ENCODE measurements at regions not wholly inside any gene's neighbourhood (a gene's known extent, or its start where the extent isn't known, plus 50 kb on each side); places are given as distances from the start of the nearest gene placed in this dataset.

GRCh38 chr2:196239622-196240587 is 68.5 kb upstream of the STK17B start:
- Histone ChIP-seq H3K4me3 (replicated peaks in 1 of 2; ENCODE audit: low read depth in 1 of 2, low read length in 2 of 2) (no peak overlapping the region), H2AFZ (ENCODE audit: low read depth, low read length, poor library complexity, severe bottlenecking) (no peak overlapping the region), H3K36me3 (ENCODE audit: control insufficient read depth in 1 of 2, insufficient read depth in 2 of 2, low read length in 2 of 2) (no peaks in the 10 kb centered on the region), H3K27me3 (ENCODE audit: insufficient read depth, low read length) (no peaks in the 10 kb centered on the region), H4K20me1 (ENCODE audit: insufficient read depth) (no peaks in the 10 kb centered on the region), H3K9me2 (ENCODE audit: insufficient read depth) (no peaks in the 10 kb centered on the region), H3K9me3 (ENCODE audit: control insufficient read depth in 1 of 2, insufficient read depth in 1 of 2, low read depth in 1 of 2, low read length in 2 of 2) (no peaks in the 10 kb centered on the region), H3K4me1 (ENCODE audit: control insufficient read depth in 1 of 2, insufficient read depth in 2 of 2, low read length in 2 of 2) (peaks cover 3 to 12% of the 10 kb centered on the region in 2 experiments; a peak in 3 of 4 replicates), H3K9ac (ENCODE audit: low read length) (no peak overlapping the region), H3K27ac (ENCODE audit: low read depth, low read length) (no peak overlapping the region), H3K4me2 (ENCODE audit: low read length) (peak overlapping the region; percentile 30), H3K79me2 (ENCODE audit: insufficient read depth, low read length) (no peaks in the 10 kb centered on the region)
- no TSS peak for BruUV-seq (replicated peaks)
- ChIA-PET RAD21 (ENCODE audit: low non-redundant PET in 1 of 2, low total read pairs in 2 of 2, uncharacterized antibody in 2 of 2, unreplicated experiment in 2 of 2) (no interaction called here), CTCF (no interaction called here), POLR2A (interaction anchor here (0.7 kb wide), 1 partner anchor 59 kb away, joined by 3 read pairs; no protein-coding TSS in a partner anchor)
- peak; percentile 8 for DNase-seq (ENCODE audit: low read depth, low spot score)
- intact Hi-C loops (cut with micrococcal nuclease): no loop called here
- 0 out of 2 replicates have a peak, but pooled peaks have one; percentile 30 for TF ChIP-seq SP1 (IDR thresholded peaks at IDR 0.05; ENCODE audit: low read depth)
- TF ChIP-seq FOSL1 (IDR thresholded peaks at IDR 0.05; ENCODE audit: low read depth): peak; percentile 43; the same call in 1 of the 2 replicates
- 0 out of 2 replicates have a peak, but pooled peaks have one; percentile 7 for TF ChIP-seq ELF1 (IDR thresholded peaks at IDR 0.05; ENCODE audit: borderline replicate concordance, low read depth)
- TF ChIP-seq MAX (IDR thresholded peaks at IDR 0.05): no peak
- 0 out of 2 replicates have a peak, but pooled peaks have one; percentile 16 for TF ChIP-seq CBX3 (IDR thresholded peaks at IDR 0.05; ENCODE audit: low read depth)
- peak; percentile 25; the same call in 1 of the 2 replicates for ATAC-seq

- RAD21 ChIA-PET (ENCODE audit: low non-redundant PET in 1 of 2, low total read pairs in 2 of 2, uncharacterized antibody in 2 of 2, unreplicated experiment in 2 of 2): no interaction called here
- Histone ChIP-seq H3K9ac (ENCODE audit: low read length) (no peak overlapping the region), H3K4me2 (ENCODE audit: low read length) (no peak overlapping the region), H3K9me3 (ENCODE audit: control insufficient read depth in 1 of 2, insufficient read depth in 1 of 2, low read depth in 1 of 2, low read length in 2 of 2) (no peaks in the 10 kb centered on the region), H3K79me2 (ENCODE audit: insufficient read depth, low read length) (no peaks in the 10 kb centered on the region), H3K36me3 (ENCODE audit: control insufficient read depth in 1 of 2, insufficient read depth in 2 of 2, low read length in 2 of 2) (no peaks in the 10 kb centered on the region), H2AFZ (ENCODE audit: low read depth, low read length, poor library complexity, severe bottlenecking) (no peak overlapping the region), H3K9me2 (ENCODE audit: insufficient read depth) (no peaks in the 10 kb centered on the region), H3K4me1 (ENCODE audit: control insufficient read depth in 1 of 2, insufficient read depth in 2 of 2, low read length in 2 of 2) (peaks cover 3 to 11% of the 10 kb centered on the region in 2 experiments; a peak in 3 of 4 replicates), H3K27me3 (ENCODE audit: insufficient read depth, low read length) (no peaks in the 10 kb centered on the region), H3K4me3 (replicated peaks in 1 of 2; ENCODE audit: low read depth in 1 of 2, low read length in 2 of 2) (no peak overlapping the region), H4K20me1 (ENCODE audit: insufficient read depth) (no peaks in the 10 kb centered on the region), H3K27ac (ENCODE audit: low read depth, low read length) (no peak overlapping the region)
- POLR2A ChIA-PET: no interaction called here
- CTCF ChIA-PET: no interaction called here
- no peak for ATAC-seq
- no TSS peak for BruUV-seq (replicated peaks)
- no peak for DNase-seq (ENCODE audit: low read depth, low spot score)
- intact Hi-C loops (cut with micrococcal nuclease): no loop called here
- TF ChIP-seq FOSL1 (IDR thresholded peaks at IDR 0.05; ENCODE audit: low read depth) (no peak), MAX (IDR thresholded peaks at IDR 0.05) (no peak), ELF1 (IDR thresholded peaks at IDR 0.05; ENCODE audit: borderline replicate concordance, low read depth) (no peak), EZH2 (IDR thresholded peaks at IDR 0.05) (no peak), TCF7L2 (IDR thresholded peaks at IDR 0.05; ENCODE audit: borderline replicate concordance, extremely low read depth, insufficient read depth, insufficient read length) (no peak), CBX3 (IDR thresholded peaks at IDR 0.05; ENCODE audit: low read depth) (no peak), POLR2AphosphoS5 (IDR thresholded peaks at IDR 0.05; ENCODE audit: low read depth, low read length) (no peak), ZBTB33 (IDR thresholded peaks at IDR 0.05; ENCODE audit: extremely low read depth, insufficient replicate concordance, low read length) (no peak), REST (IDR thresholded peaks at IDR 0.05; ENCODE audit: low read depth) (no peak), POLR2A (IDR thresholded peaks at IDR 0.05; ENCODE audit: borderline replicate concordance, extremely low read depth, insufficient read depth, insufficient read length) (no peak)
Measured at GRCh38 chr2:196241175-196241574, 69.8 kb upstream of the STK17B start.

All from HCT116 (cell line).